HG03469 (cell line): ENCODE measurements at regions not wholly inside any gene's neighbourhood (a gene's known extent, or its start where the extent isn't known, plus 50 kb on each side); places are given as distances from the start of the nearest gene placed in this dataset.

Source experiments
- ATAC-seq: cut with Tn5 transposase; IDR thresholded peaks from one replicate; pipeline ENCODE4 v1.9.1; 2021; ENCODE audit warnings: mild to moderate bottlenecking, moderate library complexity, moderate number of reproducible peaks; ENCODE audit not compliant: unreplicated experiment

DNA sequence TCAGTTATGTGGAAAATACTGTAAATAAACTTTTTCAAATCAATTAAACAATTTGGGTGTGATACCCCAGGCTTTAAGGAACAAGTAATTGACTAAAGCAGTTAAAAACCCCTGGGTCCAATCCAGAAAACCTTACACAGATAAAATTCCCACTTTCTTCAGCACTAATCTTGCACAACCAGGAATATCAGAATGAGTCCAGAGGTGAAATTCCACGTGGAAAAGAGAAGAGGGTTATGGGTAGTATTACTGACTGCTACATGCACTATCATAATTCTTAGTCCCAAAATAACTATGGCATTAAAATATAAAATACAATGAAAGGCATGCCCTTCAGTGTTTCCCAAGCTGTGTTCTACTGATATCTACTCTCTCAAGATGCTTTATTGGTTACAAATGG is 135.7 kb upstream of the STEAP4 start:
- ATAC-seq, result no peak

DNA sequence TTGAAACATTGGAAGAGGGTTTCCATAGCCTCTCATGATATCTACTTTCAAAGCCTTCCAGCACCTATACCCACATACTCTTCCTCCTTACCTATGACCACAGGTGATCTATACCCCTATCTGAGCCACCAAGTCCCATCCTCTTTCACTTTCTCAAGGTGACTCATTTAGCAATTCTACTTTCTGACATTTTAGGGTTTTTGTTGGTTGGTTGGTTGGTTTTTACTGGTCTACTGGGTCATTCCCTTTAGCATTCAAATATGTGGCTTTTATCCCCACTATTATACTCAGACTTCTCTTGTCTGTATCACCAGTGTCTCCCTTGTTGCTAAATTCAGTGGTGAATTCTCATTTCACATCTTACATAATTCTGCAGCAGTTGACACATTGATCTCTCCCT is 130.4 kb upstream of the STEAP4 start:
- peak; percentile 89 for ATAC-seq

DNA sequence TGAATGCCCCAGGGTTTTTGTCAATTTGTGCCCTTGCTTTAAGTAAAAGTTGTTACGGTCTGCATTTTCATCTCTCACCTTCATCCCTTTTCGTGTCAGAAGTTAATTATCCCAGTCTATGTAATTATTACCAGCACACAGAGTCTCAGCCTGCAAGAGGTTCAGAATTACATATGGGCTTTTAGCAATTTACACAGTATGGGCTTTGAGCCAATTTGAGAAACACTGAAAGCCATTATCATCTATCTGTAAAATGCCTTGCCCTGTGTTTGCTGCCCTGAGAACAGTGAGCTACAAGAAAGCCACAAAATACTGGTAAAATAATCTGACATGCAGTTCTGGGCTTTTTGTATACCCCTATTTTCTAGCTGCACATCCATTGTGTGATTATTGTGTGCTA is 125.6 kb upstream of the STEAP4 start:
- no peak for ATAC-seq

DNA sequence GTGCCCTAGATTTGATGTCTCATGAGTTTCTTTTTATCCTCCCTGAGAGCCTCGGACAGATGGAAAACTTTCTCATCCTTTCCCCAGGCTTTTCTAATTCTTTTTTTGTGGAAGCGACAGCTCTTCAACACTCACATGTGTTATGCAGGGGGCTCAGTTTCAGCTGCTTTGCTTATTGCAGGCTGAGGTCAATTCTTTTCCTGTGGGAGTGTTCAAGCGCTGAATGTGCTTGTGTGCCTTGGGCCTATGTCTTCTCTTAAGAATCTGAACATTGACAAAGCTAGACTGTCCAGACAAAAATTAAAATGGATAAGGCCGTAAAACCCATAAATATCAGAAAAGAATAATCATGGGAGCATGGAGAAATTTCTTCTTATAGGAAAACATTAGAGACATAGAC is 125.2 kb upstream of the STEAP4 start:
- ATAC-seq, result no peak

DNA sequence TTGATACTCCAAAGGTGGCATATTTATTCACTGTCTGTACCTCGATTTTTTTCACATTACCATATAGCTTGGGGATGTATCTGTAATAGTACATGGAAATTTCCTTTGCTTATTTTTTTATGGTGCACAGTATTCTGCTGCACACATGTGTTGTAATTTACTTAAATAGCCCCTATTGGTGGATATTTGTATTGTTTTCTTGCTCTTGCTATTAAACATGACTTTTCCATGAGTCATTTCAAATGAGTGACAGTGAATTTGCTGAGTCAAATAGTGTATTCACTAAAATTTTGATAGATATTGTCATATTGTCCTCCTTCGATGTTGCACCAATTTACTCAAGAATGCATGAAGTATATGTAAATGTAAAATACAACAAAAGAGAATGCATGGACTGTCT is 122.7 kb upstream of the STEAP4 start:
- no peak for ATAC-seq

DNA sequence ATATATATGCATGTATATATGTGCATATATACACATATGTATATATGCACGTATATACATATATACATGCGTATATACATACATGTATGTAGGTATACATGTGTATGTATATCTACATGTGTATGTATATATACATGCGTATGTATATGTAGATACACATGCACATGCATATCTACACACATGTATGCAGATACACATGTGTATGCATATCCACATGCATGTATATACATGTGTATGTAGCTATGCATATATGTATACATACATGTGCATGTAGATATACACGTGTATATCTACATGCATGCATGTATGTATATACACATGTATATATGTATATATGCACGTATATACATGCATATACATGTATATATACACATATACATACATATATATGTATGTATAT is 95.8 kb upstream of the STEAP4 start:
- no peak for ATAC-seq

DNA sequence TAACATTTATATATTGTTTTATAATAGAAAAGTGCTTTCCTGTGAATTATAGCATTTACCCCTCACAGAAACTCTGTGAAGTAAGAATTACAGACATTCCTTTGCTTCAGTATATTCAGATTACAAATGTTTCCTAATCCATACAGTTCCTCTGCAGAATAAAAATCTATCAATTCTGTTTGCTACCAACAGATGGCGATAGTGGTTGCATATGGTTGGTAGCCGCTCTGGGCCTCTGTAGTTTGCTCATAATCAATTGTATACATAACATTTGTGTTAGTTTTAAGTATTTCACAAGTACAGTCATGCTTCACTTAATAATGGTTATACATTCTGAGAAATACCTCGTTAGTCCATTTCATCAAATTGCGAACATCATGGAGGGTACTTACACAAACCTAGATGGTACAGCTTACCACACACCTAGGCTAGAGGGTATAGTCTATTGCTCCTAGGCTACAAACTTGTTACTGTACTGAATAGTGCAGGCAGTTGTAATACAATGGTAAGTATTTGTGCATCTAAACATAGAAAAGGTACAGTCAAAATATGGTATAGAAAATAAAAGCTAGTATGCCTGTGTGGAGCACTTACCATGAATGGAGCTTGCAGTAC is 94.4 kb upstream of the STEAP4 start:
- ATAC-seq, result peak; percentile 43

DNA sequence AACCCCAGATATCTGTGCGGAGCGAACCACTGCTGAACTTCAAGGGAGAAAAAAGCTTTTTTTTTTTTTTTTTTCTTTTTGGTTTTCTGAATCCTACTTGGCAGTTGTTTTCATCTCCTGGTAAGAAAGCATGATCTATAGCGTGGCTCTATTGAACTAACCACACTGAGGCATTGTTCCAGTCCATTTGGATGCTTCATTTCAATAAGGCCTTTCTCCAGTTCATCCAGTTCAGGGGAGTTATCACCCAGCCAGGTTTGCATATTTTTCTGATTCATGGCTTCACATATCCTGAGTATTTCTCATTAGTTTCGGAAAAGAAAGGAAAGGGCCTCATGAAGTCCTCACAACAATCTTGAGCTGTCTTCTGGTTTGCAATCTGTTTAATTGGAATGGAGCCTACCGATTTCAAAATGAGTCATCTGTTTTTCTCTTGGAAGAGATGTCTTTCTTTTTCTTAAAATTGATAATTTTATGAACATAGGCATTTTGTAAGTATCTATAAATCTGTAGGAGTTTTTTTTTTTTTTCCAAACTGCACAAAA is 93.1 kb upstream of the STEAP4 start:
- ATAC-seq, result no peak

DNA sequence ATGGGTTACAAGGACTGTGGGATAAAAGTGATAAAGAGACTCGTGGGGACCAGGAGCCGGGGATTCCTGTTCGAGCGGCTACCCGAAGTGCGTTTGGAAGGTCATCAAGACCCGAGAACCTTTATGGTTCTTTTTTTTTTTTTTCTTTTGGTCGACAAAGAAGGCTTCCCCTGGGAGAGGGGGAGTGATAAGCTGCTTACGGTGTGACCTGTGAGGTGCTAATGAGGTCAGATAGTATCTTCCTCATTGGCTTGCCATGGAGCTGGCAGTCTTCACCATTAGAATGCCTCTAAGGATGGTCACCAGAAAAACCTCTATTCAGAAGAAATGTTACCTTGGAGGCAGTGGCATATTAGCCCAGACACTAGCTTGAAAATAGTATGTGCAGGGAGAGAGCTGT is 92.3 kb upstream of the STEAP4 start:
- ATAC-seq, result no peak

DNA sequence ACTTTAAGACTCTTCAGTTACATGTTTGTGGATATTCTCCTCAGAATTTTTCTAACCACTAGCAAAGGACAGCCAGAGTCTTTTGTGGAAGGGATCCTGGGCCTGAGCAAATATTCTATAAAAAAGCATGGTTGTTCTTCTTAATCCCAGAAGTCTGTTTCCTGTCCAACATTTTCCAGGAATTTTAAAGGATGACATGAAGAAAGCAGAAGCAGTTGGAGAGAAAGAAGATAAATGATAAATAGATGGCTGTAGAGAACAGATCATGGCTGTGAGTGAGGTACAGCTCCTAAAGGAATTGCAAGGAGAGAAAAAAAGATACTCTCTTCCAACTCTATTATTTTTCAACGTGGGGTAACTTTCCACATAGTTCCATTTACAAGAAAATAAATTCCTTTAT is 91.8 kb upstream of the STEAP4 start:
- no peak for ATAC-seq

DNA sequence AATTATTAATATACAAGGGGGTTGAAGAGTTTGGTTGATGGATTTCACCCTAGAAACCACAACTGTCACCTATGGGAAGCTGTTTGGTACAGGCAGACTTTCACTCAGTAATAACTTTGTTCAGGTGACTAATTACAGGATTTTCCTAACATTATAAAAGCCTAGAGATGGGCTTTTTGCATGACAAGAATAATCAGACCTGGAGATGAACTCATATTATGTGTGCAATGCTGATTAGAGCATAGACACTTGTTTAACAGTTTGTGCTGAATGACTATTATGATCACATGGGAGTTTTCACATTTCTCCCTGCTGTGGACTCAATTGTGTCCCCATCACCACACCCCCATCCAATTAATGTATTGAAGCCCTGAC is 90.2 kb upstream of the STEAP4 start:
- ATAC-seq, result peak; percentile 26

DNA sequence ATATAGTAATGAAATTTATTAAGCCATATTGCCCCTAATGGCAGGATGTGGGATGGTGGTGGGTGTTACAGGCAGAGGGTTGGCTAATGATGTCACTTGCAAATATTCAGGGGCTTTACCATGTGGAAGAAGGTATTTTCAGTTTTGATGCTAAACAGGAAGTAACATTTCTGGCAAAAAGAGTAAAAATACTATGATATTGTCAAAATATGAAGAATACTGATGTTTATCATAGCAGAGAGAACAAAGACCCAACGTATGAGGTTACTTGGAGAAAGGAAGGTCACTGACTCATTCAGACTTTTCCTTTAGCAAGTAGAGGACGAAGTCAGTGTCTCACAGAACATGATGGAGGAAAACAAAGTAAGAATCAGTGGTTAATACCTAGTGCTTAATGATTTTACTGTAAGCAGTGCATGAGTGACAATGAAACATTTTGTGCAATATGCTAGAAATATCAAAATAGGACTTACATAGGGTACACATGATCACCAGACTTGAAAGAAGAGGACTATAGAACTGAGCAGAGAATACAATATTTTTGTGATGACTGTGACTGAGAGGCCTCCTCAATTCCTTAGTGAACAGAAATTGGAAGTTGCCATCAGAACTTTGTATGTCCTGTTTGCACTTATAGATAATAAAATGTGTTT is 89.7 kb upstream of the STEAP4 start:
- ATAC-seq, result peak; percentile 75

DNA sequence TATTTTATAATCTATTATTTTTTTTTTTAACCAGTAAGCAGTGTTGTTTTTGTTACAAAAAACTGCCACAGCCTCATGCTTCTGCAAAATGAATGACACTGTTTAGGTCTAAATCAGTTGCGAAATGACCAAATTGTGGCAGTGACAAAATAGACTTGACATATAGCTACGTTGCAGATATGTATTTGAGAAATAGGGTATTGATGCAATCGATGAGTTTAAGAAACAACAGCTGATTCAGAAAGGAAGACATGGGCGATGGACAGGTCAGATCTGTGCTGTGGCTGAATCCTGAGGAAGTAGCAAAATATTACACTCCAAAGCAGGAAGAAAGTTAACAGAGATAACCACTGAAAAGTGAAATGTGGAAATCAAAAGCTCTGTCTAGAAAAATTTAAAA is 89.0 kb upstream of the STEAP4 start:
- ATAC-seq, result no peak

DNA sequence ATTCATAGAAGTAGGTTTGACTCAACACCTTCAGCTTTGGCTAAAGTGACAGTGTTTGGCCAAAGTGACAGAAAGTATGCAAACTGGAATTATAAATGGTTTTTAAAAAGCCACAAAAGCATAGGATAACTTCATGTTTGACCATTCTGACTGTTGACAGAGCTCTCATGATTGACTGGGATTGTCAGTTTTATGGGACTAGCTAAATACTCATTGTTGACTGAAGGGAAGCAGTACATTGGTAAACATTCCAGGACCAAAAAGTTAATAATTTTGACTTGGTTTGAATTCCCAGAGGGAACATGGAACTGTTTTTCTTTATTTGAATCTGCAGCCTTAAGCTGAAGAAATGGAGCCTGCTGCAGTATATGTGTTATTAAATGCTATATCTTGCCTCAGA is 84.6 kb upstream of the STEAP4 start:
- no peak for ATAC-seq

DNA sequence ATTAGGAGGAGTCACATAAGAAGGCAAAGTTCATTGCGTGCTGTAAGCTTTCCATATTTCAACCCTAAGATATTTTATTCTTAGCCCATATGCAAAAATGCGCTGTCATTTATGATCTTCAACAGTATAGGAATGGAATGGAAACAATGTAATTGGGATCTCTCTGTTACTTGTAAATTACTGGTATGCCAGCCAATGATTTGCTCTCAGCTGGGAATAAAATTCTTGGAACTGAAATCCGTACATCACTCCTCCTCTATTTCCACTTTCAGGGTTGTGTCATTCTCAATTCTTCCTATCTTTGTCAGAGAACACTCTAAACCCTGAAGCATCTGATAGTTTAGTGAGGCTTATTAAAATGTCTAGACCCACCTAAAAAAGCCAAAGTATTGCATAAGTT is 80.7 kb upstream of the STEAP4 start:
- ATAC-seq, result no peak

DNA sequence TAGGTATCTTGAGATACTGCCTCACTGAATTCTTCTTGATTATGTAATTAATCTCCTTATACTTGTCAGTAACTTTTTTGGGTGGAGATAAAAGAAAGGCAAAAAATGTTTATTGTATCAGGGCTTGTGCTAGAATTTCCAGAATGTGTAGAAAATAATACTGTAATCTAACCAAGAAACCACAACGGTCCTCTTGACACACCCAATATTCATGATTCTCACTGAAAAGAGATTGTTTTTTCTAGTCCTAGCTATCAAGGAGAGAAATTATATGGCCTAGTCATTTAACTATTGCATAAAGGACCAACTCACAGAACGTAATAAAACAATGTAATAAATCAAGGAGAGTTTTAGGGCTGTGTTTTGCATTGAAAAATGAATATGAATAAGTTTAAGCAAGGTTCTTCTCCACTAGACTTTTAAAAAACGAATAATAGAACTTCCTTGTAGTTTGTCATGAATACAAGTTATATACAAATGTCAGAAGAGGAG is 80.0 kb upstream of the STEAP4 start:
- no peak for ATAC-seq

DNA sequence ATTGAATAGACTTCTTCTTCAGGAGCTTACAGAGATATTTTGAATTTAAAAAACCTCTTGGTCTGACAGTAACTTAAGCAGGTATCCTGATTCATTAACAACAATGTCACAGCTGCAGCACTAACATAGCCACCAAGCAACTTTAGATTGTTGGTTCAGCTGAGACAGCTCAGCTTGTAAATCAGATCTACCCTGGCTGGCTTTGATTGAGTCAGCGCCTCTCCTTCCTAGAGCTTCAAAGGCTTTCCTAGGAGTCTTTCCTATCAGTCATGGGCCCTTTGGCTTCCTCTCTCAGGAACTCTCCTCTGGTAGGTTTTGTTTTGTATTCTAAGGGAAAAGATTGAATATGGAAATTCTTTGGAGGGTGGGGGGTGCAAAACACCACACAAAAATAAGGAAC is 70.7 kb upstream of the STEAP4 start:
- no peak for ATAC-seq

DNA sequence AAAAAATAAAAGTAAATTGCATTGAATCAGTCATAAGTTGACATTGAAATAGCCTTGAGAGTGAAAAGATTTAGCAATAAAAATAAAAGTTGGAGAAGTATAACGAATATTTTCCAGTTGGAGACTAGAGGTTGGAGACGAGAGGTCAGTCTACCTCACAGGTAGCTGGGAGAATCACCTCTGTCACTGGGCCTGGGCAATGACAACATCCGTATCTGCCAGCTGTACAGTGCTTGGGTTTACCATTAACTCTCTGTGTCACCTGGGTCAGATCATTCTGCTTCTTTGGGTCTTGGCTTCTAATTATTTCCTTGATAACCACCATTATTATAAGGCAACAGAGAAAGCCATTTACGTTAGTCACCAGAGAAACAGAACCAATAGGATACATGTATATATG is 62.0 kb upstream of the STEAP4 start:
- ATAC-seq, result no peak

DNA sequence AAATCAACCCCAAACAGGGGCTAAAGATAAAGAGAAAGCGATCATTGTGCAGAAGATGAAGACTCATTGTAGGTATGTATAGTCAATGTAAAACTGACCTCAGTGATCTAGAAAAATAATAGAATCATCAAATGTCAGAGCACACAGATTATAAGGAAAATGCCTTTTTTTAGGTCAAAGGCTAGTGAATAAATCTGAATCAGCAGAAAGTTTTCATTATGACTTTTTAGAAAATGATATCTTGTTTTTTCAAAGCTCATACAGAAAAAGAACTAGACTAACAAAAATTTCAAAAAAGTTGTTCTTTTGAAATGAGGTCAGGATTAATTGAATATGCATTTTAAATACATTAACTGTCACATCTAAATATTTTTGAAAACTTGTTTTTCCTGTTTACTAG is 60.2 kb upstream of the STEAP4 start:
- ATAC-seq, result no peak

DNA sequence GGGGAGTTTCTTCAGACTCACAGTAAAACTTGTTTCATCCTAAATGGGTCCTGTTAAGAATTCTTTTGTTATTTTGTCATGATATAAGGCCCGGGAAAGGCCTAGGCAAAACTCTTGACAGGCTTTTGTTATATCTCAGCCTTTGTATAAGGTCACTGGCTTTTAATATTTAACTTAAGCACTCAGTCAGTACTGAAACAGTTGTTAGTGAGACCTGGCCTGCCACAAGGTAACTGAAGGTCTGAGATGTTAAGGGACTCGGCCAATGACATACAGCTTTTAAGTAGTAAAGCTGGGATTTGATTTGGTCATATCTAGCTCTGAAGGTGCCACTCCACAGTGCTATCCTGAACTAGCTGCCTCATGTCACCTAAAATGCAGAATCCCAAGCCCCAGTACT is 57.2 kb upstream of the STEAP4 start:
- no peak for ATAC-seq

DNA sequence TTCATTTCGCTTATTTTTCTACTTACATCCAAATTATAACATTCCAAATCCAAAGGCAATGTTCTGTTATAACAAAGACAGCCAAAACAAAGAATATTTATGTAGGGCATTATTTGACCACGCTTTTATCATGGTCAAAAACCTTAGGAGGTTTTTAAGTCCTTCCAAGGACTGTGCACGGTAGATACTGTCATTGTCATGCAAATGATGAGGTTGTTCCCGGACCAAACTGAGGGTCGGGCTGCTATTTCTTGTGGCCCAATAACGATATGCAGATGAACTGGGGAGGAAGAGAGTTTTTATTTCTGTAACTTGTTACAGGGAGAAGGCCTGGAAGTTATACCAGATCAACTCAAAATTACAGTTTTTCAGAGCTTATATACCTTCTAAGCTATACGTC is 56.6 kb upstream of the STEAP4 start:
- ATAC-seq, result no peak

DNA sequence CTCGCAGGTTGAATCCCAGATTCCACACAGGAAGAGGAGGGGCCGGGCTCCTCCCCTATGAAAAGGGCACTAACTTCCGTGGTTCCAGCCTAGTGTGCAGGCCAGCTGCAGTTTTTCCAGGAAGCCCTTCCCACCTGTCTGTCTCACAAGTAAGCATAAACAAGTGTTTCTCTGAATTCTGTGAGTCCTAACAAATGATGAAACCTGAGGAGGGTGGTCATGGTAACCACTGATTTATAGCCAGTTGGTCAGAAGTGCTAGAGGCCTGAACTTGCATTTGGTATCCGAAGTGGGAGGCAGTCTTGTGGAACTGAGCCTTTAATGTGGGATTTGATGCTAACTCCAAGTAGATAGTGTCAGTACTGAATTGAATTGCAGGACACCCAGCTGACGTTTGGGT is 54.7 kb upstream of the STEAP4 start:
- no peak for ATAC-seq

DNA sequence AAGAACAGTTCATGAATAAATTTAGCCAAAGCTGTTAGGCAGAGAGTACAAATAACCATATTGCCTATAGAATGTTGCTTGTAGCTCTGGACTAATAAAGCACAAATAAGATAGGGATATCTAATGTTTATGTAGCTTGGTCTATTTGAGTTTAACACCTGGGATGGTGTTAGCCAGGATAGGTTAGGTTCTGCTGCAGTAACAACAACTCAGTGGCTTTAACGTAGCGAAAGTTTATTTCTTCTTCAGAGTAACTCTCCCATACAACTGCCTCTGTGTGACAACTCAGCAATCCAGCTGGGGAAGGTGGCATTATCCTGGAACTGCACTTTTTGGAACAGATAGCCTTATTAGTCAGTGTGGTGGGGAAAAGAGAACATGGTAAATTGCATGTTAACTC is 52.2 kb upstream of the STEAP4 start:
- no peak for ATAC-seq
